ENCODE measurements at regions not wholly inside any gene's neighbourhood (a gene's known extent, or its start where the extent isn't known, plus 50 kb on each side); places are given as distances from the start of the nearest gene placed in this dataset.

- Histone ChIP-seq H3K27me3 (ENCODE audit: insufficient read depth, low read depth, severe bottlenecking) (no peaks in the 10 kb centered on the region), H3K4me3 (ENCODE audit: low read depth, low read length) (no peak overlapping the region), H3K9me3 (ENCODE audit: severe bottlenecking) (no peaks in the 10 kb centered on the region), H3K27ac (no peak overlapping the region), H3K36me3 (no peaks in the 10 kb centered on the region)
- TF ChIP-seq CTCF (IDR thresholded peaks at IDR 0.05; ENCODE audit: low read depth, low read length): peak; percentile 43
- DNase-seq: no peak
These were observed 322.7 kb downstream of the CRPPA start for GRCh38 chr7:16098585-16099179.

GRCh38 chr7:16098058-16098457 lies 323.3 kb downstream of the CRPPA start:
- DNase-seq: no peak
- Histone ChIP-seq H3K27ac (no peak overlapping the region), H3K36me3 (no peaks in the 10 kb centered on the region), H3K9me3 (ENCODE audit: severe bottlenecking) (no peaks in the 10 kb centered on the region), H3K4me3 (ENCODE audit: low read depth, low read length) (no peak overlapping the region), H3K27me3 (ENCODE audit: insufficient read depth, low read depth, severe bottlenecking) (no peaks in the 10 kb centered on the region)
- TF ChIP-seq CTCF (IDR thresholded peaks at IDR 0.05; ENCODE audit: low read depth, low read length): no peak

- no peak for DNase-seq
- H3K4me3 ChIP-seq (ENCODE audit: low read depth, low read length): no peak overlapping the region
- H3K36me3 ChIP-seq: no peaks in the 10 kb centered on the region
- TF ChIP-seq CTCF (IDR thresholded peaks at IDR 0.05; ENCODE audit: low read depth, low read length): no peak
- no peak overlapping the region for H3K27ac ChIP-seq
- H3K9me3 ChIP-seq (ENCODE audit: severe bottlenecking): no peaks in the 10 kb centered on the region
- H3K27me3 ChIP-seq (ENCODE audit: insufficient read depth, low read depth, severe bottlenecking): no peaks in the 10 kb centered on the region
These were observed 326.0 kb downstream of the CRPPA start for GRCh38 chr7:16095171-16095950.

GRCh38 chr7:16094651-16095050 lies 326.7 kb downstream of the CRPPA start:
- Histone ChIP-seq H3K9me3 (ENCODE audit: severe bottlenecking) (no peaks in the 10 kb centered on the region), H3K27me3 (ENCODE audit: insufficient read depth, low read depth, severe bottlenecking) (no peaks in the 10 kb centered on the region), H3K4me3 (ENCODE audit: low read depth, low read length) (no peak overlapping the region), H3K36me3 (no peaks in the 10 kb centered on the region), H3K27ac (no peak overlapping the region)
- no peak for DNase-seq
- no peak for TF ChIP-seq CTCF (IDR thresholded peaks at IDR 0.05; ENCODE audit: low read depth, low read length)

- TF ChIP-seq CTCF (IDR thresholded peaks at IDR 0.05; ENCODE audit: low read depth, low read length): no peak
- no peaks in the 10 kb centered on the region for H3K36me3 ChIP-seq
These were observed 328.6 kb downstream of the CRPPA start for GRCh38 chr7:16092711-16093110.

More at GRCh38 chr7:16092711-16093110, 328.6 kb downstream of the CRPPA start:
- H3K9me3 ChIP-seq (ENCODE audit: severe bottlenecking): no peaks in the 10 kb centered on the region
- no peak for DNase-seq
- H3K4me3 ChIP-seq (ENCODE audit: low read depth, low read length): no peak overlapping the region
- H3K27me3 ChIP-seq (ENCODE audit: insufficient read depth, low read depth, severe bottlenecking): no peaks in the 10 kb centered on the region
- H3K27ac ChIP-seq: no peak overlapping the region

Data from WERI-Rb-1 (cell line).